ENCODE measurements at regions not wholly inside any gene's neighbourhood (a gene's known extent, or its start where the extent isn't known, plus 50 kb on each side); places are given as distances from the start of the nearest gene placed in this dataset.

DNA sequence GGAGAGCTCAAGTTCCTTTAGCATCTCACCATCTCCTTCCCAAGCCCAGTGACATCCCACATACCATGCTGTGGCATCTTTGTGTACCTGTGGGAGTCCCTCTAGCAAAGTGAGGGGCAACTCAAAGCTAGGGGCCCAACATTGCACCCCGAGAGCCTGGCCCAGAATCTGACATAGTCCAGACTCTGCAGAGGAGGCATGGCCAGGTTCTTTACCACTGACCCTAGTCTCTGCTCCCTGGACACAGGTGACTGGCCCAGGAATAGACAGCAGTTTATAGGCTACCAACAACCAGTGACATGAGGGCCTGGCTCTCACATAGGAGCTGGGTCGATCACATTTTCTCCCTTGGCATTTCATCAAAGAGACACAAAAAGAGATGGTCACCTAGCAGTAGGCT lies 444.0 kb upstream of the ZMIZ1 start:
- TF ChIP-seq, protein P1, sequence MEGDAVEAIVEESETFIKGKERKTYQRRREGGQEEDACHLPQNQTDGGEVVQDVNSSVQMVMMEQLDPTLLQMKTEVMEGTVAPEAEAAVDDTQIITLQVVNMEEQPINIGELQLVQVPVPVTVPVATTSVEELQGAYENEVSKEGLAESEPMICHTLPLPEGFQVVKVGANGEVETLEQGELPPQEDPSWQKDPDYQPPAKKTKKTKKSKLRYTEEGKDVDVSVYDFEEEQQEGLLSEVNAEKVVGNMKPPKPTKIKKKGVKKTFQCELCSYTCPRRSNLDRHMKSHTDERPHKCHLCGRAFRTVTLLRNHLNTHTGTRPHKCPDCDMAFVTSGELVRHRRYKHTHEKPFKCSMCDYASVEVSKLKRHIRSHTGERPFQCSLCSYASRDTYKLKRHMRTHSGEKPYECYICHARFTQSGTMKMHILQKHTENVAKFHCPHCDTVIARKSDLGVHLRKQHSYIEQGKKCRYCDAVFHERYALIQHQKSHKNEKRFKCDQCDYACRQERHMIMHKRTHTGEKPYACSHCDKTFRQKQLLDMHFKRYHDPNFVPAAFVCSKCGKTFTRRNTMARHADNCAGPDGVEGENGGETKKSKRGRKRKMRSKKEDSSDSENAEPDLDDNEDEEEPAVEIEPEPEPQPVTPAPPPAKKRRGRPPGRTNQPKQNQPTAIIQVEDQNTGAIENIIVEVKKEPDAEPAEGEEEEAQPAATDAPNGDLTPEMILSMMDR (IDR thresholded peaks at IDR 0.05), result no peak
- TF ChIP-seq ZFX (IDR thresholded peaks at IDR 0.05; ENCODE audit: borderline replicate concordance), result no peak

Measured in 22Rv1 (cell line).